MV-4-11 (cell line): ENCODE measurements at regions not wholly inside any gene's neighbourhood (a gene's known extent, or its start where the extent isn't known, plus 50 kb on each side); places are given as distances from the start of the nearest gene placed in this dataset.
"Not testable (repeated sequence)": the region's sequence is repeated elsewhere in the genome, so short reads cannot be mapped to it uniquely, and the experiment has no call there.

Experiments
- DNase-seq: peaks from one replicate; lab custom pipeline; 2025; lab: John Stamatoyannopoulos, UW

DNA sequence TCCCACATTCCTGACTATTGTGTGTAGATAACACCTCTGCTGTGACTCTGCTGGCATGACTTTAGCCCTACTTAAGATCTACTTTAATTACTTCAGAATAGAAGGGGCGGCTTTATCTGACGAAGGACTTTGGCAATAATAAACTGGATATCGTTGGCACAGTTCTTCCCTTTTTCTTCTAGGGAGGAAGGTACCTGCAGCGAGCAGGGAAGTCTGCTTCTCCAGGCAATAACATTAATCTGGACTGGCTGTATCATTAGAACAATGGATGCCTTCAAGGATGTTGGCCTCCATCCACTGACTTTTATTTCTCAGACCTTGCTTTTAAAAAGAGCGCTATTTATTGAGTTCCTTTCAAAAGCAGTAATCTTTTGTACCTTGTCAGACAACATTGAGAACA, 172.6 kb upstream of the THSD7A start:
- no peak for DNase-seq

- no peak for DNase-seq
Observed at GRCh38 chr7:12007576-12007975, 175.6 kb upstream of the THSD7A start.

DNA sequence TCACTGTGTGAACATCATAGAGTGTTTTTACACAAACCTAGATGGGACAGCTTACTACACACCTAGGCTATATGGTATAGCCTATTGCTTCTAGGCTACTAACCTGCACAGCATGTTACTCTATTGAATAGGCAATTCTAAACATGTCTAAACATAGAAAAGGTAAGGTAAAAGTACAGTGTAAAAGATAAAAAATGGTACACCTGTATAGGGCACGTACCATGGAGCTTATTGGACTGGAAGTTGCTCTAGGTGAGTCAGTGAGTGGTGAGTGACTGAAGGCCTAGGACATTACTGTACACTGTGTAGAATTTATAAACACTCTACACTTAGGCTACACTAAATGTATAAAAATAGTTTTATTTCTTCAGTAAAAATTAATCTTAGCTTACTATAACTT, 182.0 kb upstream of the THSD7A start:
- DNase-seq = no peak

DNA sequence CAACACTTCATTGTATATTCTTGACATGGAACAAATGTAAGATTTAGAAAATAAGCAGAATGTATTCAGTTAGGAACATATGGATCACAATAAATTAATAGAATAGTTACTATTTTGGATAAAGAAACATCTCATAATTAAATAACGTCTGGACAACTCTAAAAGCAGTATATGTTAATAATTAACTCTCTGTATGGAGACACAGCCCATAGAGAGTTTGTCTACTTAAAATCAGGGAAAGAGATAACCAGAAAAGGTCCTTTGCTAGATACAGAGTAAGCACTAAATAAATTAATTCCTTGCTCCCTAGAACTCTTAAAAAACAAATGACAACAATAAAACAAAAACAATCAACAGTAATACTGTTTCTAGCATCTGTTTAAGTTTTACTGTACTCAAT, 184.4 kb upstream of the THSD7A start:
- no peak for DNase-seq

DNA sequence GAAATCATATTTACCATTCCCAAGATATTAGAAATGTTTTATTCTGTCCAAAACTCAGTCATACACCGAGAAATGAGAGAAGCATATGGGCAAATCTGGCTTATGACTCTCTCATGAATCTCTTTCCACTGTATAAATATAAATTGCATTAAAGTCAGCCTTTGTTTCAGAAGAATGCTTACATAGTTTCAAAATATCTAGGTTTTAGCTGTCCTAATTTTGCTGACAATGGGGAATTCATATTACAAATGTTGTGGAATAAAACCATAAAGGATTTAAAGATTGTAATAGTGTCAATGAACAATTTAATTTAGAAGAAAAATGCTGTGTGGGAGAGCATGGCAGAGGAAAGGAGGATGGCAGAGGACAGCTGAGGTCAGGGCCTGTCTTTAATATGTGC, 185.0 kb upstream of the THSD7A start:
- no peak for DNase-seq

DNA sequence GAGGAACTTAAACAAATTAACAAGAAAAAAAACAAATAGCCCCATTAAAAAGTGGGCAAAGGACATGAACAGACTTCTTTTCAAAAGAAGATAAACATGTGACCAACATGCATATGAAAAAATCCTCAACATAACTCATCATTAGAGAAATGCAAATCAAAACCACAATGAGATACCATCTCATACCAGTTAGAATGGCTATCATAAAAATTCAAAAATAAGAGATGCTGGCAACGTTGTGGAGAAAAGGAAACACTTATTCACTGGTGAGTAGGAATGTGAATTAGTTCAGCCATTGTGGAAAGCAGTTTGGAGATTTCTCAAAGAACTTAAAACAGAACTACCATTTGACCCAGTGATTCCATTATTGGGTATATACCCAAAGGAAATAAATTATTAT, 189.1 kb upstream of the TMEM106B start:
- DNase-seq = not testable (repeated sequence)

GRCh38 chr7:12025246-12025645, 185.8 kb upstream of the TMEM106B start:
- no peak for DNase-seq

GRCh38 chr7:12028508-12028907, 182.6 kb upstream of the TMEM106B start:
- no peak for DNase-seq

GRCh38 chr7:12030116-12030515, 181.0 kb upstream of the TMEM106B start:
- no peak for DNase-seq

GRCh38 chr7:12031186-12031585, 179.9 kb upstream of the TMEM106B start:
- DNase-seq = no peak

GRCh38 chr7:12031638-12032037, 179.5 kb upstream of the TMEM106B start:
- no peak for DNase-seq

DNA sequence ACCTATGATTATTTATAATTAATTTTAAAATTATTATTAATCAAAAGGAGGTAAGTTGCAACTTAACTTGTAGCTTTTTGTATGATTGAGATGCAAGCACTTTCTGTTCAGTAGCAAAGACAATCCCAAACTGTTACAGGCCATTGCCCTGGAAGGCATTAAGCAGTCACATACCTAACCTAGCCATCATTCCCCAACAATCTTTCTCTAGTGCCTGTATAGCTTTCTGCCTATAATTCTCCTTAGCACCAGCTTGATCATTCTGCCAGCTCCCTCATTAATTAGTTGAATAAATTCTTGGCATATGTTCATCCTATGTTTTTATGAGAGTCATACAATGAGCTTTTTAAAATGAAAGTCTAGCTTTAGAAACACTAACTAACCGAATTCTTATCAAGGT, 178.9 kb upstream of the TMEM106B start:
- DNase-seq = no peak

- DNase-seq = not testable (repeated sequence)
Observed at GRCh38 chr7:12043457-12043856, 167.6 kb upstream of the TMEM106B start.

DNA sequence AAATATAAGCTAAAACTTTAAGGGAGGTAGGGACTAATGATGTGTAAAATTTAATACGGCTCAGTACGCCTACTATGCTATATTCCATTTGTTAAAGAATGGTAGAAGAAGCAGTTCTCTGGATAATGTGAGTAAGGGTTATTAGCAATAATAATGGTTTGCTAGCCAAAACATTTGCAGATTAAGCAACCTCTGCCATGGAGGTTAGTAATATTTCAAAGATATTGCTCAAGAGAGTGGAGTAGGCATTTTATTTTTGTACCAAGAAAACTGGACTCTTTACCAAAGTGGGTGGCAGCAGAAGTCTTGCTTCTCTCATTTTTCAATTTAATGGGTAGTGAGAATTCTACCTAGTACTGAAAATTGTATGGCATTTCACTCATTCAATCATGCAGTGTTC, 158.9 kb upstream of the TMEM106B start:
- no peak for DNase-seq

GRCh38 chr7:12053561-12053960, 157.5 kb upstream of the TMEM106B start:
- DNase-seq = no peak

GRCh38 chr7:12054830-12055229, 156.3 kb upstream of the TMEM106B start:
- no peak for DNase-seq

DNA sequence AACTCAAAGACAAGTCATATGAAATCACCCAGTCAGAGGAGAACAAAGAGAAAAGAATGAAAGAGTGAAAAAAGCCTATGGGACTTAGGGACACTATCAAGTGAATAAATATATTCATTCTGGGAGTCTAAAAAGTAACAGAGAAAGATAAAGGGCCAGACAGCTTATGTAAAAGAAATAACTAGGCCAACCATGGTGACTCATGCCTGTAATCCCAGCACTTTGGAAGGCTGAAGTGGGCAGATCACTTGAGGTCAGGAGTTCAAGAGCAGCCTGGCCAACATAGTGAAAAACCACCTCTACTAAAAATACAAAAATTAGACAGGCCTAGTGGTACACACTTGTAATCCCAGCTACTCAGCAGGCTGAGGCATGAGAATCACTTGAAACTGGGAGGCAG, 154.7 kb upstream of the TMEM106B start:
- DNase-seq = peak; percentile 50

- DNase-seq = no peak
Observed at GRCh38 chr7:12056977-12057376, 154.1 kb upstream of the TMEM106B start.

GRCh38 chr7:12062062-12062461, 149.0 kb upstream of the TMEM106B start:
- no peak for DNase-seq

GRCh38 chr7:12064586-12065127, 146.4 kb upstream of the TMEM106B start:
- DNase-seq = no peak

DNA sequence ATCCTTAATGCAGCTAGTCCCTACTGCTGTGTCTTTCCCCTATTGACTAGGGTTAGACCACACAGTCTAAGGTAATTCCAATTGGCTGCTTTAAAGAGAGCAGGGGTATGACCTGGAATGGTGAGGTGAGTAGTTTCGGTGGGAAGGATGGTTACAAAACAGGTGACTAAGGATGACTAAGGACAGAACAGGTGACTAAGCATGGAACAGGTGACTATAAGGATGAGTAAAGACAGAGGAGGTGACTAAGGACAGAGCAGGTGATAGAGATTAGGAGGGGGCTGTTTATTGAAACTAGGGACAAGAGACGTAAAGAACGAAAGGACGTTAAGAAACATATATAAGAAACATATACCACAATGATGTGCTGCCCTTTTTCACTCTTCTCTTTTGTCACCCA, 145.1 kb upstream of the TMEM106B start:
- no peak for DNase-seq

DNA sequence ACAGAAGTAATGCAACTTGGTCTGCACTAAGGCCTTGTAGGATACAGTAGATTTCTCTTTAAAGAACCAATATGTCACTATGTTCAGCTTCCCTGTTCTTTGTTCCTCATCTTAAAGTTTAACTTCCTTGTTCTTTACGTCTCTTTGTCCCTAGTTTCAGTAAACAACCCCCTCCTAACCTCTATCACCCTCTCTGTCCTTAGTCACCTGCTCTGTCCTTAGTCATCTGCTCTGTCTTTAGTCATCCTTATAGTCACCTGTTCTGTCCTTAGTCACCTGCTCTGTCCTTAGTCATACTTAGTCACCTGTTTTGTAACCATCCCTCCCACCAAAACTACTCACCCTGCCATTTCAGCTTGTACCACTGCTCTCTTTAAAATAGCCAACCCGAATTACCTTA, 144.6 kb upstream of the TMEM106B start:
- DNase-seq = peak; percentile 59

DNA sequence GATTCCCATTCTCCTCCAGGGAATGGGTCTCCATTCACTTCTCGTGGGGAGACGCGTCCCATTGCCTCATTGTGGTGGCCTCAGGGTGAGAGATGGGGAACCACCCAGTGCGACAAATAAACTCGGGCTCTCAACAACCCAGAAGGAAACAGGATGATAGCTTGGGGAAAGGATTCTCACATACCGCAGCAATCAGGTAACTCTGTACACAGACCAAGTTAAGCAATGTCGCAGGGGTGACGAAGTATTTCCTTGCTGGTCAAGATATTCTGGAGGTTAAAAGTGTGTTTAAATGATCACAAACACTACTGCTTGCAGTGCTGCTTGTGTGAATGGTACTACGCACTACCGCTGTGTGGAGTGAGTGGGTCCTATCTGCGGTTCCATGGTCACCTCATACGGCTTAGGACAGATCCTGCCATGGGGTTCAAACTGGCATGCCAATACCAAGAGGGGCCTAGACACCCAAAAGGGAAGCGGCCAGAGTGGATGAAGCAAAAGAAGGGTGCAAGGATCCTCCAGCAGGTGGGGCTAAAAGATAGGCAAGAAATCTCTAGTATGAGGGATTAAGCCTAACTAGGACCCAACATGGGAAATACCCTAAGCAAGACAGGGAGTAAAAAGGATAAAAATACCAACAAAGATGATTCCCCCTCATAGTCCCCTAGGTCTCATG, 143.8 kb upstream of the TMEM106B start:
- peak; percentile 53 for DNase-seq

DNA sequence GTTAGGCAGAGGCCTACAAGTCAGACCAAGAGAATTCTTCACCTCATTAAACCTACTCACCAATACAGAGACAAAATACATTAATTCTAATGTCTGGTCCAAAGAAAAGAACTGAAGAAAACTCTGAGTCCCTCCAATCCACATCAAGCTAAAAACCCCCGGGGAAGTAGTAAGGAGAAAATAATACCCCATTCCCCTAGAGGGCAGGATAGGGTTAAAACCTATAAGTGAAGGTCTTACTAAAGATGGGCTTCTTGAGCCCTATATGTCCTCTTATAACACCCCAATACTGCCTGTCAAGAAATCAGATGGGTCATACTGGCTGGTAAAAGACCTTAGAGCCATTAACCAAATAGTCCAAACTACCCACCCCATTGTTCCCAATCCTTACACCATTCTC, 141.3 kb upstream of the TMEM106B start:
- DNase-seq = no peak
